A673 (cell line): ENCODE measurements at regions not wholly inside any gene's neighbourhood (a gene's known extent, or its start where the extent isn't known, plus 50 kb on each side); places are given as distances from the start of the nearest gene placed in this dataset.

Experiments
- CTCF ChIP-seq: fragments of 300-800, 200-600 bp; sonication (generic); conservative IDR thresholded peaks from 2 replicates; pipeline ENCODE4 v1.5.1; 2017; ENCODE audit warnings: low read depth, mild to moderate bottlenecking, antibody characterized with exemption, low read length, moderate library complexity, mixed read lengths
- EZH2 ChIP-seq: fragments of 200-600 bp; sonication (generic); IDR thresholded peaks from 2 replicates; pipeline ENCODE4 v1.6.1; 2017; ENCODE audit warnings: borderline replicate concordance, low read depth, mild to moderate bottlenecking, mixed read lengths, antibody characterized with exemption, low read length; ENCODE audit not compliant: poor library complexity, severe bottlenecking

GRCh38 chr13:73972545-73972944 lies 161.7 kb downstream of the KLF12 start:
- TF ChIP-seq EZH2 (no peak), CTCF (no peak)
